Amygdala (tissue), 56 donors: ENCODE measurements at regions not wholly inside any gene's neighbourhood (a gene's known extent, or its start where the extent isn't known, plus 50 kb on each side); places are given as distances from the start of the nearest gene placed in this dataset.

Experiments
- DNase-seq, 56 donors: peaks; one replicate each; lab custom pipeline; 2025; lab: John Stamatoyannopoulos, UW

DNA sequence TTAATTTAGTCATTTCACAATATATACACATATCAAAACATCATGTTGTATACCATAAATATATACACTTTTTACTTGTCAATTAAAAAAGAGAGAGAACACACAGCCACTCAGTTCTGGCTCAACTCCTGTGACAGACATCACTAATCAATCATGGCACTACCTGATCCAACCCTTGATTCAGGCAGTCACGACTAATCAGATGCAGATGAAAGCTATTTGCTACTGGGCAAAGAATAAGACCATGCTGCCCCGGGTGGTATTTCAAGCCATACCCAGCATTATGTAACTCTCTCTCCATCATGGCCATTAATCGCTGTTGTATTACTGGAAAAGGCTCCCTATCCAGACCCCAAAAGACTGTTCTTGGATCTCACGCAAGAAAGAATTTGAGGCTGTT, 345.7 kb downstream of the HAPSTR1 start:
- no peak for DNase-seq

DNA sequence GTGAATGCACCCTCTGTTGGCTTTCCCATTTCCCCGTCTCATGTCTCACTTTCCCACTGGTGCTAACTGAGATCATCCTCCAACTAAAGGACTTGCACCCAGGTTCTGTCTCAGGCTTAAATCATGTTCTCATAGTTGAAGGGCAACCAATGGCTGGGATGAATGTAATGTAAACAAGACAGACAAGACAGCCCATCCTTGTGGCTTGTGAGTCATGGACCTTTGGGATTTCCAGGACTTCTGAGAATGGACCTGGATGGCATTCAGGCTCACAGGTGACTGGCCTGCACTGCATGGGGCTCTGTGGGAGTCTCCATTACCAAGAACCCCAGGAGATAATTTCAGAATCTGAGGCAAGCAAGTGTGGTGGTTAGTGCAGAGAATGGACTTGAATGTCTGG, 347.5 kb downstream of the HAPSTR1 start:
- DNase-seq: no peak

- DNase-seq: no peak
Observed at GRCh38 chr16:9441012-9441411, 349.6 kb downstream of the HAPSTR1 start.

DNA sequence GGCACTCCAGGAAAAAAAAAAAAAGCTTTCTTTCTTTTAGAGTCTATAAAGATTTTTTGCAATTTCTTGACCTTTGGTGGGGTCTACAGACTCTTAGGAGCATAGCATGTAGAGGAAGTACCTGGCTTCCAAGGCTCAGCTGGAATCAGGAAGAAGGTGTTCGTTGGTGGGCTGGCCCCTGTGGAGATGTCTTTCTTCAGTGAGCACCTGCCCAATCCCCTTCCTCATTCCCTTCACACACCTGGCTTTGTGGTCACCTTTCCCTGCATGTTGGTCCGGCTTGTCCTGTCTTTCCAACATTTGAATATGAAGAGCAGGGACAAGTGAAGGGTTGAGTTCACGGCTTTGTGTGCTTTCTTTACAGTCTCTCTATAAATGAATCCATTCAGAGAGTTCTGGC, 352.4 kb downstream of the HAPSTR1 start:
- DNase-seq: no peak

DNA sequence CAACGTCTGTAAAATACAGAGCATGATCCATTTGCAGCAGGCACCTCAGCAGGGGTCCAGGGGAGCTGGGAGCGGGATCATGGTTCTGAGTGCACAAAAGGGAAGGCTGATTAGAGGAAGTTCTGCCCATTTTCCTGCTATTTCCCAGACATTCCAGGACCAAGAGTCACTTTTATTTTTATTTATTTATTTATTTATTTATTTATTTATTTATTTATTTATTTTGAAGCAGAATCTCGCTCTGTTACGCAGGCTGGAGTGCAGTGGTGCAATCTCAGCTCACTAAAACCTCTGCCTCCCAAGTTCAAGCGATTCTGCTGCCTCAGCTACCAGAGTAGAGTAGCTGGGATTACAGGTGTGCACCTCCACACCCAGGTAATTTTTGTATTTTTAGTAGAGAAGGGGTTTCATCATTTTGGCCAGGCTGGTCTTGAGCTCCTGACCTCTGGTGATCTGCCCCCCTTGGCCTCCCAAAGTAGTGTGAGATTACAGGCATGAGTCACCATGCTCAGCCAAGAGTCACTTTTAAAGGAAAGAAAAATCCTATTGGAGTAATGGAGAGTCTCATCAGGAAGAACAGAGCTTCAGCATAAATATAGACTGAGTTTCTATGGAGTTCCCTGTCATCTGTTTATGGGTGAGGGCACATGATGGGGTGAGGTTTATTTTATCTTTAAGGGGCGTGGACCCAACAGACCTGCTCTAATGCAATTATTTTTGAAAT, 355.2 kb downstream of the HAPSTR1 start:
- DNase-seq: no peak

GRCh38 chr16:9447195-9447551, 355.7 kb downstream of the HAPSTR1 start:
- no peak for DNase-seq

- DNase-seq: no peak
Observed at GRCh38 chr16:9447699-9448098, 356.3 kb downstream of the HAPSTR1 start.

DNA sequence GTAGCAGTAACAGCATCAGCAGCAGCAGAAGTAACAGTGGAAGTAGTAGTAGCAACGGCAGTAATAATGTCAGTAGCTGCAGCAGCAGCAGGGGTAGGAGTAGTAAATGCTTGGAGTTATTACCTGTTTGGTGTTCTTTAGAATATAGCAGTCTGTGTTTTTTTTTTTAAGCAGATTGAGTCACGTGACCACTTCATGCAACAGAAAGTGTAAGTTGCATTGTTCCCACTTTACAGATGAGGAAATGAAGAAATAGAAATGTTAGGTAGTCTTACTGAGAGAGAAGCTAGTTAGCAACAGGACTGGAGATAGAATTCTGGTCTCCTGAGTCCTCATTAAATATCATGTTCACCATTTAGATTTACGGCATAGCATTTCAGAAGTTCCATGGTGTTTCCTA, 358.2 kb downstream of the HAPSTR1 start:
- no peak for DNase-seq

GRCh38 chr16:9457215-9457614, 365.8 kb downstream of the HAPSTR1 start:
- no peak for DNase-seq

- no peak for DNase-seq
Observed at GRCh38 chr16:9458816-9459215, 367.4 kb downstream of the HAPSTR1 start.

DNA sequence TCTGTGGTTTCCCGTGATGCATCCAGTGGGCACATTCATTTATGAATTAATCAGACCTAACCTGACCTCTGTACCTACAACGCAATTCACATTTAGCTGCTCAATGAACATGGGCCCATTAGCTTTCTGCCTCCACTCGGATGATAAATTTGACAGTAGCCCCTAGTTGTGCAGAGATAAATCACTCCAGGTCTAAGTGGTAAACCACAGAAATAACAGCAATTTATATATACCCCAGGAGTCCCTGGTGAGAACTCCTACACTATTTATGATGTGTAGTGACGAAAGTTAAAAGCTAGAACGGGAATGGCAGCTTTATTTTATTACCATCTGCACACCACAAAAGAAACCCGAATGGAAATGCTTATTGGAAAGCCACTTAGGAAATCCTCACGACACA, 371.5 kb downstream of the HAPSTR1 start:
- DNase-seq: no peak

DNA sequence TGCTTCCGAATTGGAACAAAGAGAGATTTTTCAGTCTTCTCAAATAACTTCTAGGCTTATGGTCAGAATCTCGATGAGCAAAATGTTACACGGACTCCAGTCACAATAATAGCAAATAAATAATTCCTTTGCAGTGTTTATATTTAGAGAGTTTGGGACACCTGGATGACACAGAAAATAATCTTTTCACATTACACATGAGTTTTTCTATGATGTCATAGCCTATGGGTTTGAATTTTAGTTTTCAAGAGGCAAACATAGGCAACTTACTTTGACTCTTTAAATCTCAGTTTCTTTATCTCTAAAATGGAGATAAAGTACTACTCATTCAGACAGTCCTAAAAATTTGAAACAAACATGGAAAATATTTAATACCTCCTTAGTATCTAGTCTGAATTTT, 372.0 kb downstream of the HAPSTR1 start:
- DNase-seq: no peak

DNA sequence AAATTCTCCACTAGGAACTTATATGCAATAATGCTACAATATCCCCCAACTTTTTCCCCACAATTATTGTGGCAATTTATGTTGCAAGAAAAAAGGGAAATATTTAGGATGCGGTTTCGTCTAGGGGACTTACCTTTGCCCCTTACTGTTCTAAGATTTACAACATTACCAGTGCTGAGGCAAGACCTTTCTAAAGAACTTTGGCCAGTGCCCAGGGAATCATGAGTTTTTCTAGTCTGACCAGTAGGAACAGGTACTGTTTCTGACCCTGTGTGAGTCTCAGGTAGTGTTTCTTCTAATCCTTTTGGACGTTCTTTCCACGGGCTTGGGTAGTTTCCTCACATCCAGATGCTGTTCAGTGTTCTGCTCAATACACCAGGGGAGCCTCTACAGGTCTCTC, 373.7 kb downstream of the HAPSTR1 start:
- DNase-seq: no peak

DNA sequence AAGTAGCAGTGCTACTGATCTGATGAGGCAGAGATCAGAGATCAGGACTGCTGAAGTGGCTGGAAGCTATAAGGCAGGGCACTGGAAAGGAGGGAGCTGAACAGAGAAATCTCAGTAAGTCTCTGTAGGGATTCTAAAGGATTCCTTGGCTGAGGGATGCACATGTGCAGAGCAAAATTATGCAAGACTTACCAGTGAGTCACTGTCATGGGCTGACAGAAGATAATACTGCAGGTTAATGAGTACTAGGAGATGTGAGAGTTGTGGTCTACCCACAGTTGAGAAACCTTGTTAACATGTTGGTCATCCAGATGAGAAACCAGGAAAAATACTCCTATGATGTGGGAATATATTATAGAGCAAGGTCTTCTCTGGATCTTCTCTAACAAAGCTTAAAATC, 378.1 kb downstream of the HAPSTR1 start:
- DNase-seq: no peak

- DNase-seq: no peak
Observed at GRCh38 chr16:9476744-9477143, 385.3 kb downstream of the HAPSTR1 start.

DNA sequence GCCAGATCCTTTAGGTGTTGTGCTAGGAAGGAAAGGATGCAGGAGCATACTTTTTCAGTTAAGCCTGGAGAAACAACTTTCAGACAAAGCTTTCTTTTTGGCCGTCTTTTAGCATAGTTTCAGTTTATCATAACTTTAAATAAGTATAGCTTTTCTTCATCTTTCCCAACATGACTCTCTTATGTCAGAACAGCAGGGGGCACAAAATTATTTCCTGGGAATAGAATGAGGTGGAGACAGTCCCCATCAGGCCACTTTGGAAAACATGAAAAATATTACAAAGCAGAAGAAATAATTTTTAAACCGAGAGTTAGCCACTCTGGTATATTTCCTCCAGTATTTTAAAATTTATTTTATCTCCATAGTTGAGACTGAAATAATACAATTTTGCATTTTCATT, 387.6 kb downstream of the HAPSTR1 start:
- DNase-seq: no peak

DNA sequence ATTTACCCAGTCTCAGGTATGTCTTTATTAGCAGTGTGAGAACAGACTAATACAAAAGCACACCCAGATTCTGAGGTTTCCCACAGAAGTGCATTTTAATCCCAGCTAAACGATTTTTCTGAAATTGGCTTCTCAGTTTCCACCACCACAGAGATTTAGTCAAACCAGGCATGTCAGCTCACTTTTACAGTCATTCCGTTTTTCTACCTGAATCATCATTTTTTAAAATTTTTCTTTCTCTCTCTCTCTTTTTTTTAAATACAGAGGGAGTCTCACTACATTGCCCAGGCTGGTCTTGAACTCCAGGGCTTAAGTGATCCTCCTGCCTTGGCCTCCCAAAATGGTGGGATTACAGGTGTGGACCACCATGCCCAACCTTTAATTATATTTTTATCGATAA, 389.1 kb downstream of the HAPSTR1 start:
- DNase-seq: no peak

- peak in 1 of 56 donors; percentile 0 for DNase-seq
Observed at GRCh38 chr16:9481747-9482730, 390.6 kb downstream of the HAPSTR1 start.

- DNase-seq: no peak
Observed at GRCh38 chr16:9484426-9484825, 393.0 kb downstream of the HAPSTR1 start.

DNA sequence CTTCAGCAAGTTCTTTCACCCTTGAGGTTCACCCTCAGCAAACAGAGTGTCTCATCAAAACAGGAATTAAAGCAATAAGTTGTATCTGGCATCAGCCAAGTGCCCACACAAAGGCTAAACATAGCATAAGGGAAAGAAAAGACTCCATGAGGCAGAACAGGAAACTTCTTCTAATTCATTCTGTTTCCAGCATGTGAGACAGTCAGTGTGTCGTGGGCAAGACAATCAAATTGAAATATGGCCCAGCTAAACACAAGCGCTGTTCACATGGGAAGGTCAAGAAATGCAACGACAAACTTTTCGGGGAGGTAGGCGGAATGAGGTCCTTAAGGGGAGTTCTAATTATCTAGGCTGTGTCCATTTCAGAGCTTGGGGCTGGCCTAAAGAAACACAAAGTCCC, 393.4 kb downstream of the HAPSTR1 start:
- DNase-seq: peak in 1 of 56 donors; percentile 1

DNA sequence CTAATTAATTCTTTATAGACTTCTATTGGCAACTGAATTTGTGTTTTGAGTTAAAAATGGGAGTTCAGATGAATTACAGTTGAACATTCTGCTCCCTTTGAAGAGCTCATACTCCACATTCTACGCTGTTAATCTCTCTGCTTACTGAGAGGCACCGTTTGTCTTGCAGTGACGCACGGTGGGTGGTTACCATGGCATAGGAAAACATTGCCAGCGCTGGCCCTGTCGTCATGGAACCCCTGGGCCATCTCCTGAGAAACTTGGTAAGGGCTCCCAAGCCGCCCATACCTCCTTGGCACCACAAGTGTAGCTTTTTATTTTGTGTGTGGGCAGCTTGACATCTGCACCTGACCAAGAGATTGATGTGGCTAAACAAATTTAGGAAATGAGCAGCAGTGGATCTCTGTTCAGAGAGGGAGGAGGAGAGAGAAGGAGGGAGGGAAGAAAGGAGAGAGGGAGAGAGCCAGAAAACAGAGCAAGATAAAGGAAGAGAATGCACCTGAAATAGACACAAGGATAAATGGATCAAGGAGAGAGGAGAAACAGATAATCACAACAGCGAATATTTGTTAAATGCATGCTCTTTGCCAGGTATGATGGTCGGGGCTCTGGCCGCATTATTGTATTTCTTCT, 398.5 kb downstream of the HAPSTR1 start:
- DNase-seq: peak in 47 of 56 donors; percentile 1 to 81 (median 41)
